MG63 (cell line): ENCODE measurements at regions not wholly inside any gene's neighbourhood (a gene's known extent, or its start where the extent isn't known, plus 50 kb on each side); places are given as distances from the start of the nearest gene placed in this dataset.
A peak's percentile ranks its signal among the peaks of the same experiment; 100 is the strongest.

ENCODE experiments used
- DNase-seq: peaks from one replicate; pipeline ENCODE4 v3.0.0-alpha.2; 2020
- H3K27me3 ChIP-seq: fragments of 250-450 bp; sonication (Bioruptor Pico); 2 replicates; pipeline ENCODE4 v1.5.1; 2020; ENCODE audit warnings: mild to moderate bottlenecking, moderate library complexity
- H3K36me3 ChIP-seq: fragments of 250-450 bp; sonication (Bioruptor Pico); 2 replicates; pipeline ENCODE4 v1.5.1; 2020; ENCODE audit warnings: mild to moderate bottlenecking, moderate library complexity
- H3K4me3 ChIP-seq: fragments of 250-450 bp; sonication (Bioruptor Pico); 2 replicates; pipeline ENCODE4 v1.5.1; 2020; ENCODE audit warnings: mild to moderate bottlenecking, moderate library complexity
- H3K9me3 ChIP-seq: fragments of 250-450 bp; sonication (Bioruptor Pico); 2 replicates; pipeline ENCODE4 v1.5.1; 2020; ENCODE audit warnings: mild to moderate bottlenecking, moderate library complexity

- no peak overlapping the region for H3K4me3 ChIP-seq
- H3K27me3 ChIP-seq, result no peaks in the 10 kb centered on the region
- H3K9me3 ChIP-seq, result no peaks in the 10 kb centered on the region
- no peak for DNase-seq
- H3K36me3 ChIP-seq, result no peaks in the 10 kb centered on the region
These were observed 317.9 kb upstream of the PKDCC start for GRCh38 chr2:41729800-41730364.

GRCh38 chr2:41735006-41735405, 312.8 kb upstream of the PKDCC start:
- DNase-seq, result no peak
- Histone ChIP-seq H3K4me3 (no peak overlapping the region), H3K9me3 (no peaks in the 10 kb centered on the region), H3K36me3 (no peaks in the 10 kb centered on the region), H3K27me3 (no peaks in the 10 kb centered on the region)

- Histone ChIP-seq H3K4me3 (no peak overlapping the region), H3K9me3 (no peaks in the 10 kb centered on the region), H3K36me3 (no peaks in the 10 kb centered on the region), H3K27me3 (no peaks in the 10 kb centered on the region)
- no peak for DNase-seq
These were observed 312.3 kb upstream of the PKDCC start for GRCh38 chr2:41735476-41735875.

DNA sequence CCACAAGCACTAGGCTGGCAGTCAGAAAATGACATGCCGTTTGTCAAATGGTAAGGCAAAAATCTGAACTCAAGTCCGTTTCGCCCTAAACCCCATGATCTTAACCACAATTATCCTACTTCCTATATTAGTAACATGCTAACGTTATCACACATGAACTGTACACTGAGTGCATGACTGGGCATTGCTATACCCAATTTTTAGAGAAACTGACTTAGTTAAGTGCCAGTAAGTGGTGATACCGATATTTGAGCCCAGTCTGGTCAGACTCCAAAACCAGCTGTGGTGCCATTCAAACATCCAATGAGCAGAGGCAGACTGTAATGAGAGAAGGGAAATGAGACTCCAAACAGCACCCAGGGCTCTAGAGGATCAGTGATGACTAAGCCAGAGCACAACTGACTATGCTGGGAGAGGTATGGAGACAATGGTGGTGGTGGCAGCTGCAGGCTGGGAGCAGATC, 311.7 kb upstream of the PKDCC start:
- Histone ChIP-seq H3K9me3 (no peaks in the 10 kb centered on the region), H3K27me3 (no peaks in the 10 kb centered on the region), H3K4me3 (no peak overlapping the region), H3K36me3 (no peaks in the 10 kb centered on the region)
- peak; percentile 77 for DNase-seq

GRCh38 chr2:41736586-41736985, 311.2 kb upstream of the PKDCC start:
- DNase-seq, result peak; percentile 23
- Histone ChIP-seq H3K27me3 (no peaks in the 10 kb centered on the region), H3K4me3 (no peak overlapping the region), H3K36me3 (no peaks in the 10 kb centered on the region), H3K9me3 (no peaks in the 10 kb centered on the region)

DNA sequence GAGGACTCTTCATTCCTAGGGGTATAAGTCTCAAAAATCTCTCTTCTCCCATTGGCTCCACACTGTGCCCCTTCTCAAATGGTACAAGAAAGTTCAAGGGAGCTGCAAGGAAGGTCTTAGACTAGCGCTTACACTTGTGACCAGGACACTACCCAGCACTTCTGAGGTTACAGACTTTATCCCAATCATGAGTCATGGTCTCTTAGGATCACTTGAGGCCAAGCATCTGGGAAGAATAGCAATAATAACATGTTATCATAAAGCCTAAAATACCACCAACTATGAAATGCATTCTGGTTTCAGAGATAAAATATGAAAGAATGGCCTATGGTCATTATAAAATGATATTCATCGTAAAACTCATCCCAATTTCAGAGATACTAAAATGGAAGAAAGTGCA, 309.9 kb upstream of the PKDCC start:
- Histone ChIP-seq H3K4me3 (no peak overlapping the region), H3K9me3 (no peaks in the 10 kb centered on the region), H3K36me3 (no peaks in the 10 kb centered on the region), H3K27me3 (no peaks in the 10 kb centered on the region)
- DNase-seq, result no peak

GRCh38 chr2:41741951-41742595, 305.7 kb upstream of the PKDCC start:
- H3K4me3 ChIP-seq, result no peak overlapping the region
- H3K27me3 ChIP-seq, result no peaks in the 10 kb centered on the region
- no peaks in the 10 kb centered on the region for H3K9me3 ChIP-seq
- DNase-seq, result no peak
- H3K36me3 ChIP-seq, result no peaks in the 10 kb centered on the region

GRCh38 chr2:41743324-41743723, 304.5 kb upstream of the PKDCC start:
- H3K4me3 ChIP-seq, result no peak overlapping the region
- no peaks in the 10 kb centered on the region for H3K27me3 ChIP-seq
- no peaks in the 10 kb centered on the region for H3K9me3 ChIP-seq
- DNase-seq, result no peak
- H3K36me3 ChIP-seq, result no peaks in the 10 kb centered on the region

DNA sequence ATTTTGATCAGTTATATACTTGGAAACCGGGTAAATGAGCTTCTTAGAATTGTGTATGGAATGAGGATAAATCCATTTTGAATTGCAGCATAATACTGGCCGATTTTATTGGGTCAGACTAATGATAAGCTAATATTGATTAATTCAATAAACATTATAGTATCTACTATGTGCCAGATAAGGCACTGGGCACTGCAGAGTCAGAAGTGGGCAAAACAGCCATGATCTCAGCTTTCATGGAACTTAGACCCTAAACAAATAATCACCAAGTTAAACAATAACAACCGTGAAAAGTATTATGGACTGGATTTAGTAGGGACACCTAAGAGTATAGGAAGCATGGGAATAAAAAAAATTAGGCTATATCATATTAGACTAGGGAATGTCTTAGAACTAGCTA, 297.0 kb upstream of the PKDCC start:
- H3K36me3 ChIP-seq, result no peaks in the 10 kb centered on the region
- no peaks in the 10 kb centered on the region for H3K9me3 ChIP-seq
- H3K27me3 ChIP-seq, result no peaks in the 10 kb centered on the region
- no peak for DNase-seq
- no peak overlapping the region for H3K4me3 ChIP-seq

DNA sequence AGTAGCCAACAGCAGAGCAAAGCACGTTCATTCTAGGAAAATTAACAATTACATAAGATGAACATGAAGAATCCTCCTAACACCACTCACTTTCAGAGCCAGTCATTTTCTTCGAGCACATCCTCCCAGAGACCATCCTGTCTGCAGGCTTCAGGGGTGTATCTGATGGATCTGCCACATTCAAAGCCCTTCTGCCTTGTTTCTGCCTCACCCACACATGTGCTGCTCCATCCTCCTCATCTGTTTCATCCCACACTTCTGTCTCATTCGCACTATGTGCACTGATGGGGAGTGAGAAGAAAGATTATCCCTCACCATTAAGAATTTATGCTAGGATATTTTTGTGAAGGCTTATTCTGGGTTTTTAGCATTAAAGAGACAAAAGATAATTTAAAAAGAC, 287.9 kb upstream of the PKDCC start:
- Histone ChIP-seq H3K9me3 (no peaks in the 10 kb centered on the region), H3K27me3 (no peaks in the 10 kb centered on the region; the same call in 1 of the 2 replicates), H3K4me3 (no peak overlapping the region), H3K36me3 (no peaks in the 10 kb centered on the region)
- DNase-seq, result no peak

- H3K9me3 ChIP-seq, result no peaks in the 10 kb centered on the region
- H3K4me3 ChIP-seq, result no peak overlapping the region
- no peaks in the 10 kb centered on the region; the same call in 1 of the 2 replicates for H3K27me3 ChIP-seq
- DNase-seq, result no peak
- no peaks in the 10 kb centered on the region for H3K36me3 ChIP-seq
These were observed 284.7 kb upstream of the PKDCC start for GRCh38 chr2:41763141-41763540.

DNA sequence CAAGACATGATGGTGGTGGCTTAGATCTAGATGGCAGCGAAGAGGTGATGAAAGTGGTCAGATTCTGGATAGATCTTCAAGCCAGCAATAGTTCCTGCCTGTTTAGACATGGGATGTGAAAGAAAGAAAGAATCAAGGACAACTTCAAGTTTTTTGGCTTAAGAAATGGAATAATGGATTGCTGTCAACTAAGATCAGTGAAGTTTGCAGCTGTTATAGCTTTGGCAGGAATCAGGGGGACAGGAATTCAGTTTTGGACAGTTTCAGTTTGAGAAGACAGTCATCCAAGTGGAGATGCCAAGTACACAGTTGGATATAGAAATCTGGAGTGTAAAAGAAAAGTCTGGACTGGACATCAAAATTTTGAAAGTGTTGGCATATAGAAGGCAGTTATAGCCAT, 283.7 kb upstream of the PKDCC start:
- no peaks in the 10 kb centered on the region; the same call in 1 of the 2 replicates for H3K27me3 ChIP-seq
- H3K4me3 ChIP-seq, result no peak overlapping the region
- H3K9me3 ChIP-seq, result no peaks in the 10 kb centered on the region
- DNase-seq, result no peak
- no peaks in the 10 kb centered on the region for H3K36me3 ChIP-seq

DNA sequence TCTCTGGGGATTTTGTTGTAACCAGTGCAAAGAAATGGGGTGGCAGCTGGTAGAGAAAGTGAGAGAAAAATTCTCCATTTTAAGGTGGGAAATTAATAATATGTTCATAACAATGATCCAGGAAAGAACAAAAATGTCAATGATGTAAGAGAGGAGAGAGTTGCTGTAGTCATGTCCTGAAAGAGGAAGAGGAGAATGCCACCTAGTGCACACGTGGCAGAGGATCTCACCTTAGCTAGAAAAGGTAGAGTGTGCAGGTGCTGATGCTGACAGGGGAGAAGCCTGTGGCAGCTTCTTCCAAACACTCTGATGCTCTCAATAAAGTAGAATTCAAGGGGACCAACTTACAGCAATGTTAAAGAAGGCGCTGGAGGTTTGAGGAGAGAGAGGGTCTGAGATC, 282.9 kb upstream of the PKDCC start:
- DNase-seq, result no peak
- Histone ChIP-seq H3K27me3 (no peaks in the 10 kb centered on the region), H3K4me3 (no peak overlapping the region), H3K9me3 (no peaks in the 10 kb centered on the region), H3K36me3 (no peaks in the 10 kb centered on the region)

DNA sequence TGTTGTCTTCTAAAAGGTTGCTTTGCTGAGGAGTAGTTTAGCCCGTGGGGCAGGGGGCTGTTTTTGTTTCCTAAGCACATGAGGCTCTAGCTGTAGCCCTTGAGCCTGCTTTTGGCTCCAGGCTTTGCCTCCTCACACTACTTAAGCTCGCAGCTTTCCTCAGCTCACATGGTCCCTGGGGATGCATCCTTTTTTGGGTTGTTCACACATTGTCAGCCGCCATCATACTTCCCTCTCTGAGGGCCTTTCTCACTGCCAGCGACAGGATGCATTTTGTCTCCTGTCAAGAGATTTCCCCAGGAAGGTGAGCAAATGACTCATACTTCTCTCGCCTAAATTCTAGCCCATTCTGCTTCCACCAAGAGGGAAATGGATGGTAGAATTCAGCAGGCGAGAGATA, 279.5 kb upstream of the PKDCC start:
- no peaks in the 10 kb centered on the region for H3K27me3 ChIP-seq
- H3K4me3 ChIP-seq, result no peak overlapping the region
- DNase-seq, result no peak
- no peaks in the 10 kb centered on the region for H3K36me3 ChIP-seq
- H3K9me3 ChIP-seq, result no peaks in the 10 kb centered on the region

- no peak for DNase-seq
- Histone ChIP-seq H3K27me3 (no peaks in the 10 kb centered on the region), H3K9me3 (no peaks in the 10 kb centered on the region), H3K36me3 (no peaks in the 10 kb centered on the region), H3K4me3 (no peak overlapping the region)
These were observed 276.1 kb upstream of the PKDCC start for GRCh38 chr2:41771710-41772109.

DNA sequence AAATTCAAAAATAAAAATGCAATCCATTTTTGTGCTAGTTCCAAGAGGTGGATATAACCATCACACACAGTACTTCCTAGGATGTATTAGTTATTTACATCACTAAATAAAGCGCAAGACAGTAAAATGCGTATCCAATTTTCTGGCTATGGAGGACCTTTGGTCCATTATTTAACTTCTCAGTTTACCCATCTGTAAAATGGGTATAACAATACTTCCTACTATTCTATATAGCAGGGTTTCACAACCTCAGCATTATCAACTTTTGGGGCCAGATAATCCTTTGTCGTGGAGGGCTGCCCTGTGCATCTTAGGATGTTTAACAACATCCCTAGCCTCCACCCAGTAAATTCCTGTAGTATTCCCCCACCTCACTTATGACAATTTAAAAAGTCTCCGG, 275.1 kb upstream of the PKDCC start:
- Histone ChIP-seq H3K36me3 (no peaks in the 10 kb centered on the region), H3K4me3 (no peak overlapping the region), H3K9me3 (no peaks in the 10 kb centered on the region), H3K27me3 (no peaks in the 10 kb centered on the region)
- no peak for DNase-seq

GRCh38 chr2:41774011-41774605, 273.7 kb upstream of the PKDCC start:
- no peaks in the 10 kb centered on the region for H3K27me3 ChIP-seq
- H3K4me3 ChIP-seq, result no peak overlapping the region
- no peaks in the 10 kb centered on the region for H3K9me3 ChIP-seq
- DNase-seq, result no peak
- no peaks in the 10 kb centered on the region for H3K36me3 ChIP-seq

- DNase-seq, result no peak
- Histone ChIP-seq H3K4me3 (no peak overlapping the region), H3K27me3 (no peaks in the 10 kb centered on the region)
These were observed 272.3 kb upstream of the PKDCC start for GRCh38 chr2:41775366-41776025.

More at GRCh38 chr2:41775366-41776025, 272.3 kb upstream of the PKDCC start:
- Histone ChIP-seq H3K36me3 (no peaks in the 10 kb centered on the region), H3K9me3 (no peaks in the 10 kb centered on the region)
